SK-N-SH (cell line): ENCODE measurements at regions not wholly inside any gene's neighbourhood (a gene's known extent, or its start where the extent isn't known, plus 50 kb on each side); places are given as distances from the start of the nearest gene placed in this dataset.

Experiments
- CTCF ChIA-PET: fragments of 300-600, 350-600 bp; formaldehyde crosslinking; extraction: SDS; loops from one replicate; lab custom pipeline; 2021; lab: Yijun Ruan, JAX
- POLR2A ChIA-PET: fragments of 350-600 bp; sonication (Branson Sonifier 250); formaldehyde crosslinking; extraction: SDS; loops from one replicate; lab custom pipeline; 2020; ENCODE audit warnings: antibody characterized with exemption, inconsistent platforms; lab: Yijun Ruan, JAX
- DNase-seq: peaks from one replicate; pipeline ENCODE4 v3.0.0; 2012
- H2AFZ ChIP-seq: fragments of 200-600 bp; sonication (generic); 2 replicates; pipeline ENCODE4 v1.8.1; 2016; ENCODE audit warnings: antibody characterized with exemption, mild to moderate bottlenecking, low read depth
- H3F3A ChIP-seq: fragments of 200-600 bp; sonication (generic); replicated peaks from 2 replicates; pipeline ENCODE3; 2016; ENCODE audit warnings: antibody characterized with exemption, mild to moderate bottlenecking; ENCODE audit not compliant: insufficient read depth
- H3K27ac ChIP-seq, 2 experiments: fragments of 200-500 bp in 1 of 2; fragments of 200-600 bp in 1 of 2; sonication (Bioruptor generic) in 1 of 2; sonication (generic), shearing (Covaris generic) in 1 of 2; 2 replicates each; pipeline versions ENCODE4 v1.5.1 to v1.6.1; 2014 to 2016; ENCODE audit warnings: low read depth in 2 of 2, inconsistent platforms in 1 of 2, low read length in 1 of 2, mild to moderate bottlenecking in 1 of 2, mixed read lengths in 1 of 2
- H3K27me3 ChIP-seq: fragments of 200-600 bp; sonication (generic), shearing (Covaris generic); 2 replicates; pipeline ENCODE4 v1.6.1; 2016; ENCODE audit warnings: mixed run types; ENCODE audit not compliant: insufficient read depth
- H3K36me3 ChIP-seq, 2 experiments: fragments of 200-500 bp in 1 of 2; fragments of 200-600 bp in 1 of 2; sonication (Bioruptor generic) in 1 of 2; sonication (generic) in 1 of 2; replicated peaks in 1 of 2; 2 replicates each; pipeline versions ENCODE3 to v1.5.1; 2014 to 2016; ENCODE audit warnings: low read length in 1 of 2, mild to moderate bottlenecking in 1 of 2; ENCODE audit not compliant: insufficient read depth in 2 of 2, control insufficient read depth in 1 of 2
- H3K4me1 ChIP-seq, 2 experiments: fragments of 200-500 bp in 1 of 2; fragments of 200-600 bp in 1 of 2; sonication (Bioruptor generic) in 1 of 2; sonication (generic), shearing (Covaris generic) in 1 of 2; 2 replicates each; pipeline versions ENCODE4 v1.5.1 to v1.6.1; 2014 to 2016; ENCODE audit warnings: low read depth in 1 of 2, low read length in 1 of 2, mixed run types in 1 of 2; ENCODE audit not compliant: insufficient read depth in 2 of 2, control insufficient read depth in 1 of 2
- H3K4me2 ChIP-seq: fragments of 200-600 bp; sonication (generic), shearing (Covaris generic); 2 replicates; pipeline ENCODE4 v1.6.1; 2017; ENCODE audit warnings: mixed run types
- H3K4me3 ChIP-seq, 2 experiments: fragments of 200-500 bp in 1 of 2; fragments of 200-600 bp in 1 of 2; sonication (Bioruptor generic) in 1 of 2; sonication (generic), shearing (Covaris generic) in 1 of 2; 2 replicates each; pipeline versions ENCODE4 v1.5.1 to v1.8.1; 2014 to 2016; ENCODE audit warnings: low read depth in 2 of 2, inconsistent platforms in 1 of 2, low read length in 1 of 2, mild to moderate bottlenecking in 1 of 2, mixed read lengths in 1 of 2, moderate library complexity in 1 of 2
- H3K79me2 ChIP-seq: fragments of 200-600 bp; sonication (generic); 2 replicates; pipeline ENCODE4 v1.8.1; 2017; ENCODE audit warnings: mild to moderate bottlenecking; ENCODE audit not compliant: insufficient read depth
- H3K9ac ChIP-seq: fragments of 200-600 bp; sonication (generic); 2 replicates; pipeline ENCODE4 v1.6.1; 2017; ENCODE audit warnings: mixed run types
- H3K9me2 ChIP-seq: fragments of 200-600 bp; sonication (generic); 2 replicates; pipeline ENCODE4 v1.6.1; 2017; ENCODE audit warnings: mixed run types
- H3K9me3 ChIP-seq: fragments of 200-600 bp; sonication (generic); 2 replicates; pipeline ENCODE4 v1.6.1; 2017; ENCODE audit warnings: mixed run types, mild to moderate bottlenecking, moderate library complexity
- H4K20me1 ChIP-seq: fragments of 200-600 bp; sonication (generic); 2 replicates; pipeline ENCODE4 v1.6.1; 2017; ENCODE audit warnings: mild to moderate bottlenecking, mixed run types; ENCODE audit not compliant: insufficient read depth
- CHD2 ChIP-seq: fragments of 150-350 bp; IDR thresholded peaks from 2 replicates; pipeline ENCODE4 v1.6.1; 2018; ENCODE audit warnings: low read length; ENCODE audit not compliant: partially characterized antibody
- ELF1 ChIP-seq: IDR thresholded peaks from 2 replicates; pipeline ENCODE4 v1.4.0; 2012
- EZH2phosphoT487 ChIP-seq: fragments of 200-600 bp; sonication (generic); IDR thresholded peaks from 2 replicates; pipeline ENCODE4 v1.6.1; 2017; ENCODE audit warnings: low read depth, mixed run types, mild to moderate bottlenecking, antibody characterized with exemption, moderate library complexity, borderline replicate concordance
- FOSL2 ChIP-seq: IDR thresholded peaks from 2 replicates; pipeline ENCODE4 v1.4.0; 2012; ENCODE audit warnings: low read depth, mild to moderate bottlenecking, moderate library complexity, borderline replicate concordance
- FOXJ3 ChIP-seq: sonication (generic); formaldehyde crosslinking; IDR thresholded peaks from 2 replicates; pipeline ENCODE4 v1.5.1; 2020; ENCODE audit warnings: mild to moderate bottlenecking, missing genetic modification reagents
- GABPA ChIP-seq: IDR thresholded peaks from 2 replicates; pipeline ENCODE4 v1.4.0; 2012; ENCODE audit warnings: low read depth, mild to moderate bottlenecking
- GATA2 ChIP-seq: sonication (generic); formaldehyde crosslinking; IDR thresholded peaks from 2 replicates; pipeline ENCODE4 v1.5.0; 2020; ENCODE audit warnings: mild to moderate bottlenecking, missing genetic modification reagents
- JUND ChIP-seq: IDR thresholded peaks from 2 replicates; pipeline ENCODE4 v1.4.0; 2012
- MAX ChIP-seq: IDR thresholded peaks from 2 replicates; pipeline ENCODE4 v1.4.0; 2012; ENCODE audit warnings: low read depth
- MEF2A ChIP-seq: IDR thresholded peaks from 2 replicates; pipeline ENCODE4 v1.4.0; 2012; ENCODE audit warnings: low read depth, borderline replicate concordance
- MXI1 ChIP-seq: IDR thresholded peaks from 2 replicates; pipeline ENCODE4 v1.6.1; 2012; ENCODE audit warnings: mild to moderate bottlenecking, low read depth, low read length, improper control_type of control experiment
- RAD21 ChIP-seq: IDR thresholded peaks from 2 replicates; pipeline ENCODE4 v1.6.1; 2012; ENCODE audit warnings: mild to moderate bottlenecking, low read length
- RCOR1 ChIP-seq: fragments of 150-350 bp; IDR thresholded peaks from 2 replicates; pipeline ENCODE4 v1.6.1; 2017; ENCODE audit warnings: antibody characterized with exemption, low read length
- RXRA ChIP-seq: IDR thresholded peaks from 2 replicates; pipeline ENCODE4 v1.4.0; 2012; ENCODE audit warnings: low read depth, mild to moderate bottlenecking, borderline replicate concordance
- SMC3 ChIP-seq: IDR thresholded peaks from 2 replicates; pipeline ENCODE4 v1.6.1; 2012; ENCODE audit warnings: low read depth, low read length, improper control_type of control experiment
- TAF1 ChIP-seq: IDR thresholded peaks from 2 replicates; pipeline ENCODE4 v1.6.1; 2012; ENCODE audit warnings: low read depth, mild to moderate bottlenecking, low read length, moderate library complexity, borderline replicate concordance
- TCF12 ChIP-seq: IDR thresholded peaks from 2 replicates; pipeline ENCODE4 v1.4.0; 2012
- TEAD4 ChIP-seq: IDR thresholded peaks from 2 replicates; pipeline ENCODE4 v1.4.0; 2012; ENCODE audit warnings: mild to moderate bottlenecking, borderline replicate concordance; ENCODE audit not compliant: insufficient read depth
- USF1 ChIP-seq: IDR thresholded peaks from 2 replicates; pipeline ENCODE4 v1.4.0; 2012; ENCODE audit warnings: low read depth, borderline replicate concordance
- USF2 ChIP-seq: fragments of 150-350 bp; IDR thresholded peaks from 2 replicates; pipeline ENCODE4 v1.6.1; 2017; ENCODE audit warnings: antibody characterized with exemption, low read length, low read depth, borderline replicate concordance
- WGBS: methylation state at CpG from one replicate; pipeline ENCODE4 v1.1.6; 2017; ENCODE audit warnings: low lambda C conversion rate; 5-methylcytosine and 5-hydroxymethylcytosine counted together

- Histone ChIP-seq H2AFZ (no peak overlapping the region), H3K36me3 (no peaks in the 10 kb centered on the region), H3K27ac (peak overlapping the region in 1 of 2 experiments; percentile 77; a peak in 2 of 4 replicates), H3K9ac (no peak overlapping the region), H3K4me3 (no peak overlapping the region), H3K4me1 (peaks cover 0 to 20% of the 10 kb centered on the region in 2 experiments; a peak in 2 of 4 replicates), H3K4me2 (no peak overlapping the region), H4K20me1 (no peaks in the 10 kb centered on the region), H3K9me3 (no peaks in the 10 kb centered on the region), H3F3A (no peaks in the 10 kb centered on the region), H3K79me2 (no peaks in the 10 kb centered on the region), H3K9me2 (no peaks in the 10 kb centered on the region), H3K27me3 (no peaks in the 10 kb centered on the region)
- 21% methylated on average over 6 of the region's 6 CpGs for WGBS
- DNase-seq, result peak; percentile 20
- ChIA-PET POLR2A (no interaction called here), CTCF (interaction anchor here (1.0 to 1.3 kb wide), 2 partner anchors 17 to 254 kb away, joined by 4 to 5 read pairs; no protein-coding TSS in a partner anchor)
- TF ChIP-seq FOXJ3 (CRISPR knock-in tag), result no peak
- TF ChIP-seq RCOR1, result peak; percentile 12; the same call in 1 of the 2 replicates
- no peak for TF ChIP-seq MEF2A
These were observed 143.4 kb upstream of the APC start for GRCh38 chr5:112594095-112594850.

GRCh38 chr5:112594941-112595340 is 142.7 kb upstream of the APC start:
- Histone ChIP-seq H3K4me1 (peaks cover 0 to 23% of the 10 kb centered on the region in 2 experiments; a peak in 2 of 4 replicates), H3K27me3 (no peaks in the 10 kb centered on the region), H3K9ac (no peak overlapping the region), H3K4me2 (no peak overlapping the region), H3K36me3 (no peaks in the 10 kb centered on the region), H3K9me2 (no peaks in the 10 kb centered on the region), H2AFZ (no peak overlapping the region), H3K4me3 (no peak overlapping the region), H3K9me3 (no peaks in the 10 kb centered on the region), H4K20me1 (no peaks in the 10 kb centered on the region), H3F3A (no peaks in the 10 kb centered on the region), H3K27ac (no peak overlapping the region), H3K79me2 (no peaks in the 10 kb centered on the region)
- ChIA-PET POLR2A (no interaction called here), CTCF (interaction anchor here (1.0 kb wide), 1 partner anchor 253 kb away, joined by 4 read pairs; no protein-coding TSS in a partner anchor)
- TF ChIP-seq CHD2 (no peak), RAD21 (no peak), MAX (no peak), SMC3 (no peak), JUND (no peak), RXRA (no peak)
- no peak for DNase-seq
- 13% methylated on average over 1 of the region's 1 CpG for whole genome bisulfite sequencing

- CTCF ChIA-PET, result interaction anchor here (1.0 to 1.4 kb wide), 2 partner anchors 9 to 19 kb away, joined by 3 to 5 read pairs; no protein-coding TSS in a partner anchor
- TF ChIP-seq TEAD4 (no peak), GATA2 (CRISPR knock-in tag) (no peak), RXRA (no peak), USF2 (no peak), TAF1 (no peak), RCOR1 (no peak), FOXJ3 (CRISPR knock-in tag) (no peak), EZH2phosphoT487 (no peak), TCF12 (no peak), GABPA (no peak), CHD2 (no peak), MXI1 (no peak), ELF1 (no peak), USF1 (no peak), FOSL2 (no peak)
These were observed 139.9 kb upstream of the APC start for GRCh38 chr5:112597831-112598230.

More at GRCh38 chr5:112597831-112598230, 139.9 kb upstream of the APC start:
- H3K9ac ChIP-seq, result no peak overlapping the region
- no peaks in the 10 kb centered on the region for H3K9me2 ChIP-seq
- H4K20me1 ChIP-seq, result no peaks in the 10 kb centered on the region
- no peak overlapping the region for H3K4me3 ChIP-seq
- no peak overlapping the region for H3K27ac ChIP-seq
- no peaks in the 10 kb centered on the region for H3F3A ChIP-seq
- H3K79me2 ChIP-seq, result no peaks in the 10 kb centered on the region
- no peak overlapping the region for H3K4me2 ChIP-seq
- no peak overlapping the region for H2AFZ ChIP-seq
- H3K36me3 ChIP-seq, result no peaks in the 10 kb centered on the region
- H3K4me1 ChIP-seq, result peaks cover 0 to 27% of the 10 kb centered on the region in 2 experiments; a peak in 2 of 4 replicates
- DNase-seq, result no peak
- no peaks in the 10 kb centered on the region for H3K9me3 ChIP-seq
- POLR2A ChIA-PET, result no interaction called here
- no peaks in the 10 kb centered on the region for H3K27me3 ChIP-seq
- 18% methylated on average over 1 of the region's 1 CpG for WGBS
